Aorta (tissue), 5 donors: ENCODE measurements at regions not wholly inside any gene's neighbourhood (a gene's known extent, or its start where the extent isn't known, plus 50 kb on each side); places are given as distances from the start of the nearest gene placed in this dataset.
"Not testable (repeated sequence)": the region's sequence is repeated elsewhere in the genome, so short reads cannot be mapped to it uniquely, and the experiment has no call there.

Source experiments
- ATAC-seq: fragments of 200-7000 bp; cut with Tn5 transposase; one replicate; pipeline ENCODE4 v1.9.1; 2022; ENCODE audit warnings: moderate library complexity; ENCODE audit not compliant: low FRiP score
- DNase-seq, 2 donors: peaks; one replicate each; pipeline ENCODE4 v3.0.0-alpha.2; 2020
- H3K27ac ChIP-seq, 2 donors: one replicate each; pipeline ENCODE4 v1.5.1; 2013; ENCODE audit warnings: low read length in 2 of 2, mild to moderate bottlenecking in 2 of 2, moderate library complexity in 2 of 2, control low read depth in 1 of 2, inconsistent platforms in 1 of 2, low read depth in 1 of 2
- H3K27me3 ChIP-seq, 2 donors: one replicate each; pipeline ENCODE4 v1.6.1; 2013; ENCODE audit warnings: control low read depth in 1 of 2, low read length in 1 of 2, mild to moderate bottlenecking in 1 of 2, moderate library complexity in 1 of 2; ENCODE audit not compliant: insufficient read depth in 2 of 2, control insufficient read depth in 1 of 2
- H3K36me3 ChIP-seq, 2 donors: one replicate each; pipeline ENCODE4 v1.6.1; 2013; ENCODE audit warnings: control low read depth in 1 of 2, low read length in 1 of 2, mild to moderate bottlenecking in 1 of 2; ENCODE audit not compliant: insufficient read depth in 2 of 2, control insufficient read depth in 1 of 2
- H3K4me1 ChIP-seq, 2 donors: one replicate each; pipeline ENCODE4 v1.6.1; 2013; ENCODE audit warnings: low read length in 2 of 2, control low read depth in 1 of 2, mild to moderate bottlenecking in 1 of 2, moderate library complexity in 1 of 2; ENCODE audit not compliant: insufficient read depth in 2 of 2, control insufficient read depth in 1 of 2
- H3K4me3 ChIP-seq, 2 donors: one replicate each; pipeline ENCODE4 v1.5.1; 2013; ENCODE audit warnings: low read length in 2 of 2, control low read depth in 1 of 2, mild to moderate bottlenecking in 1 of 2
- H3K9me3 ChIP-seq: one replicate; pipeline ENCODE4 v1.6.1; 2013; ENCODE audit warnings: mild to moderate bottlenecking, low read length; ENCODE audit not compliant: control insufficient read depth
- WGBS, 2 donors: extraction: QIAGEN DNeasy Blood & Tissue Kit; methylation state at CpG; one replicate each; pipeline ENCODE4 v1.1.7; 2013; 5-methylcytosine and 5-hydroxymethylcytosine counted together
- intact Hi-C, 2 donors: fragments of 100-400 bp; cut with DNase I; formaldehyde crosslinking; loops; one replicate each; pipeline versions ENCODE4 v1.14.2 to v1.15.0; 2022
- donor health status: healthy with polysubstance abuse.
- donor health status: Bipolar disorder and iron deficiency.
- donor health status: DM: no; HTN: no; CAD: no.
- donor health status: DM: no; HTN: no; CAD: no.
- donor health status: DM: yes; HTN: yes; CAD: no.

GRCh38 chr15:101876031-101876430 lies 64.0 kb downstream of the OR4F15 start:
- ATAC-seq, H3K27ac ChIP-seq, intact Hi-C loops, H3K4me1 ChIP-seq, H3K27me3 ChIP-seq, H3K36me3 ChIP-seq, DNase-seq, H3K4me3 ChIP-seq, H3K9me3 ChIP-seq: not testable (repeated sequence)
- 68 to 76% methylated on average over 4 of the region's 4 CpGs for WGBS, 2 donors

GRCh38 chr15:101877649-101878048 lies 65.6 kb downstream of the OR4F15 start:
- DNase-seq, H3K36me3 ChIP-seq, H3K4me3 ChIP-seq, H3K9me3 ChIP-seq, intact Hi-C loops, H3K27ac ChIP-seq, H3K27me3 ChIP-seq, H3K4me1 ChIP-seq, ATAC-seq: not testable (repeated sequence)
- WGBS, 2 donors = 0 to 1% methylated on average over 3 of the region's 3 CpGs

GRCh38 chr15:101912349-101913287 lies 100.6 kb downstream of the OR4F15 start:
- 76% methylated on average over 3 of the region's 5 CpGs; no CpG with 5 or more reads in 1 of the 2 donors for WGBS, 2 donors
- not testable (repeated sequence) for ATAC-seq

GRCh38 chr15:101924554-101924953 lies 112.6 kb downstream of the OR4F15 start:
- H3K36me3 ChIP-seq, ATAC-seq, H3K4me3 ChIP-seq, H3K27ac ChIP-seq, H3K9me3 ChIP-seq, H3K4me1 ChIP-seq, DNase-seq, intact Hi-C loops, H3K27me3 ChIP-seq: not testable (repeated sequence)
- 14% methylated on average over 1 of the region's 2 CpGs; no CpG with 5 or more reads in 1 of the 2 donors for WGBS, 2 donors

More at GRCh38 chr15:101912349-101913287, 100.6 kb downstream of the OR4F15 start:
- H3K9me3 ChIP-seq, H3K27me3 ChIP-seq, intact Hi-C loops, H3K27ac ChIP-seq, H3K4me3 ChIP-seq, H3K4me1 ChIP-seq, H3K36me3 ChIP-seq: not testable (repeated sequence)
- DNase-seq = peak in 1 of 2 donors; percentile 57

GRCh38 chr15:101934506-101934905 lies 122.5 kb downstream of the OR4F15 start:
- H3K36me3 ChIP-seq, H3K4me1 ChIP-seq, intact Hi-C loops, H3K9me3 ChIP-seq, ATAC-seq, H3K27me3 ChIP-seq, DNase-seq, H3K4me3 ChIP-seq, H3K27ac ChIP-seq: not testable (repeated sequence)
- no CpG with 5 or more reads among the region's 3 CpGs for WGBS, 2 donors

- H3K4me3 ChIP-seq, H3K27ac ChIP-seq, ATAC-seq, H3K27me3 ChIP-seq, H3K36me3 ChIP-seq, H3K4me1 ChIP-seq, DNase-seq, H3K9me3 ChIP-seq, intact Hi-C loops: not testable (repeated sequence)
- no CpG with 5 or more reads among the region's 1 CpG for WGBS, 2 donors
Observed at GRCh38 chr15:101937362-101937761, 125.4 kb downstream of the OR4F15 start.

GRCh38 chr15:101938555-101938954 lies 126.6 kb downstream of the OR4F15 start:
- ATAC-seq, H3K4me1 ChIP-seq, H3K36me3 ChIP-seq, H3K4me3 ChIP-seq, DNase-seq, H3K27me3 ChIP-seq, intact Hi-C loops, H3K27ac ChIP-seq, H3K9me3 ChIP-seq: not testable (repeated sequence)
- 89 to 98% methylated on average over 4 to 5 of the region's 7 CpGs for WGBS, 2 donors

- H3K27me3 ChIP-seq, intact Hi-C loops, H3K4me3 ChIP-seq, DNase-seq, H3K36me3 ChIP-seq, ATAC-seq, H3K4me1 ChIP-seq, H3K9me3 ChIP-seq, H3K27ac ChIP-seq: not testable (repeated sequence)
- WGBS, 2 donors = 63 to 78% methylated on average over 2 of the region's 2 CpGs
Observed at GRCh38 chr15:101945896-101946295, 133.9 kb downstream of the OR4F15 start.

GRCh38 chr15:101948491-101949010 lies 136.5 kb downstream of the OR4F15 start:
- H3K9me3 ChIP-seq, H3K4me3 ChIP-seq, ATAC-seq, H3K27me3 ChIP-seq, intact Hi-C loops, DNase-seq, H3K27ac ChIP-seq, H3K4me1 ChIP-seq, H3K36me3 ChIP-seq: not testable (repeated sequence)
- 53 to 60% methylated on average over 1 of the region's 2 CpGs for WGBS, 2 donors
